WTC11 (cell line): ENCODE measurements at regions not wholly inside any gene's neighbourhood (a gene's known extent, or its start where the extent isn't known, plus 50 kb on each side); places are given as distances from the start of the nearest gene placed in this dataset.

Source experiments
- ATAC-seq: fragments of 200-7000 bp; cut with Tn5 transposase; 2 replicates; pipeline ENCODE4 v1.10.0; 2021; ENCODE audit warnings: mild to moderate bottlenecking, moderate library complexity
- CTCF ChIA-PET: fragments of 300-600 bp; sonication (Branson Sonifier 250); formaldehyde crosslinking; loops from one replicate; lab custom pipeline; 2021; ENCODE audit warnings: antibody characterized with exemption; lab: Charles Lee
- POLR2A ChIA-PET: fragments of 350-600 bp; sonication (Branson Sonifier 250); formaldehyde crosslinking; loops from one replicate; lab custom pipeline; 2021; ENCODE audit warnings: antibody characterized with exemption; lab: Charles Lee
- DNase-seq: peaks from one replicate; pipeline ENCODE4 v3.0.0; 2021; ENCODE audit warnings: low spot score
- H3K27ac Mint-ChIP-seq: 2 replicates; pipeline ENCODE4 v1.8.0; 2021; ENCODE audit warnings: mixed read lengths
- H3K27me3 Mint-ChIP-seq: 2 replicates; pipeline ENCODE4 v1.8.0; 2021; ENCODE audit warnings: low read depth, mild to moderate bottlenecking, moderate library complexity, mixed read lengths
- H3K36me3 Mint-ChIP-seq: 2 replicates; pipeline ENCODE4 v1.8.0; 2021; ENCODE audit warnings: mixed read lengths
- H3K4me1 Mint-ChIP-seq: 2 replicates; pipeline ENCODE4 v1.8.0; 2022; ENCODE audit warnings: mixed read lengths
- H3K4me3 Mint-ChIP-seq: 2 replicates; pipeline ENCODE4 v1.8.0; 2021; ENCODE audit warnings: mild to moderate bottlenecking, moderate library complexity, mixed read lengths
- H3K9me3 Mint-ChIP-seq: 2 replicates; pipeline ENCODE4 v1.8.0; 2021; ENCODE audit warnings: mixed read lengths
- AFF4 ChIP-seq: sonication (generic); formaldehyde crosslinking; IDR thresholded peaks from 2 replicates; pipeline ENCODE4 v1.8.1; 2023; ENCODE audit warnings: mild to moderate bottlenecking, missing genetic modification reagents, borderline replicate concordance
- CBFB ChIP-seq: sonication (generic); formaldehyde crosslinking; IDR thresholded peaks from 2 replicates; pipeline ENCODE4 v1.8.1; 2022; ENCODE audit warnings: mild to moderate bottlenecking, low read depth, missing genetic modification reagents
- CDX4 ChIP-seq: fragments of 250-450 bp; sonication (Bioruptor Pico); IDR thresholded peaks from 2 replicates; pipeline ENCODE4 v1.9.0; 2021; ENCODE audit warnings: moderate library complexity, mild to moderate bottlenecking, inconsistent platforms, borderline replicate concordance
- CREB1 ChIP-seq: sonication (generic); formaldehyde crosslinking; IDR thresholded peaks from 2 replicates; pipeline ENCODE4 v1.8.0; 2023; ENCODE audit warnings: mild to moderate bottlenecking, missing genetic modification reagents
- ESRRA ChIP-seq: sonication (generic); formaldehyde crosslinking; IDR thresholded peaks from 2 replicates; pipeline ENCODE4 v1.8.1; 2022; ENCODE audit warnings: mild to moderate bottlenecking, missing genetic modification reagents, borderline replicate concordance
- GRHL2 ChIP-seq: fragments of 250-450 bp; sonication (Bioruptor Pico); IDR thresholded peaks from 2 replicates; pipeline ENCODE4 v1.8.0; 2022; ENCODE audit warnings: mild to moderate bottlenecking, moderate library complexity; ENCODE audit not compliant: insufficient replicate concordance, severe bottlenecking
- IRF2 ChIP-seq: sonication (generic); formaldehyde crosslinking; IDR thresholded peaks from 2 replicates; pipeline ENCODE4 v1.8.0; 2022; ENCODE audit warnings: low read depth, missing genetic modification reagents, borderline replicate concordance
- NR3C1 ChIP-seq: sonication (generic); formaldehyde crosslinking; conservative IDR thresholded peaks from 2 replicates; pipeline ENCODE4 v1.8.1; 2023; ENCODE audit warnings: low read depth, mild to moderate bottlenecking, missing genetic modification reagents
- PRRX2 ChIP-seq: fragments of 250-450 bp; sonication (Bioruptor Pico); IDR thresholded peaks from 2 replicates; pipeline ENCODE4 v1.8.0; 2021; ENCODE audit warnings: mild to moderate bottlenecking
- SMAD4 ChIP-seq: sonication (generic); formaldehyde crosslinking; IDR thresholded peaks from 2 replicates; pipeline ENCODE4 v1.8.0; 2022; ENCODE audit warnings: mild to moderate bottlenecking, missing genetic modification reagents
- ZNF121 ChIP-seq: sonication (generic); formaldehyde crosslinking; IDR thresholded peaks from 2 replicates; pipeline ENCODE4 v1.8.0; 2023; ENCODE audit warnings: missing genetic modification reagents
- ZNF263 ChIP-seq: sonication (generic); formaldehyde crosslinking; IDR thresholded peaks from 2 replicates; pipeline ENCODE4 v1.8.1; 2022; ENCODE audit warnings: low read depth, mild to moderate bottlenecking, moderate library complexity, missing genetic modification reagents
- ZNF396 ChIP-seq: fragments of 250-450 bp; sonication (Bioruptor Pico); IDR thresholded peaks from 2 replicates; pipeline ENCODE4 v1.8.0; 2021; ENCODE audit warnings: mild to moderate bottlenecking, moderate library complexity, borderline replicate concordance
- ZNF512 ChIP-seq: sonication (generic); formaldehyde crosslinking; IDR thresholded peaks from 2 replicates; pipeline ENCODE4 v1.8.1; 2022; ENCODE audit warnings: missing genetic modification reagents, borderline replicate concordance
- TF ChIP-seq, protein P1 (sequence below): sonication (generic); formaldehyde crosslinking; IDR thresholded peaks from 2 replicates; pipeline ENCODE4 v1.8.1; 2023; ENCODE audit warnings: mild to moderate bottlenecking, missing genetic modification reagents, moderate library complexity
- TF ChIP-seq, protein P2 (sequence below): sonication (generic); formaldehyde crosslinking; conservative IDR thresholded peaks from 2 replicates; pipeline ENCODE4 v1.8.1; 2023; ENCODE audit warnings: mild to moderate bottlenecking, low read depth, missing genetic modification reagents, moderate library complexity
- TF ChIP-seq, protein P3 (sequence below): sonication (generic); formaldehyde crosslinking; IDR thresholded peaks from 2 replicates; pipeline ENCODE4 v1.8.1; 2023; ENCODE audit warnings: mild to moderate bottlenecking, missing genetic modification reagents

DNA sequence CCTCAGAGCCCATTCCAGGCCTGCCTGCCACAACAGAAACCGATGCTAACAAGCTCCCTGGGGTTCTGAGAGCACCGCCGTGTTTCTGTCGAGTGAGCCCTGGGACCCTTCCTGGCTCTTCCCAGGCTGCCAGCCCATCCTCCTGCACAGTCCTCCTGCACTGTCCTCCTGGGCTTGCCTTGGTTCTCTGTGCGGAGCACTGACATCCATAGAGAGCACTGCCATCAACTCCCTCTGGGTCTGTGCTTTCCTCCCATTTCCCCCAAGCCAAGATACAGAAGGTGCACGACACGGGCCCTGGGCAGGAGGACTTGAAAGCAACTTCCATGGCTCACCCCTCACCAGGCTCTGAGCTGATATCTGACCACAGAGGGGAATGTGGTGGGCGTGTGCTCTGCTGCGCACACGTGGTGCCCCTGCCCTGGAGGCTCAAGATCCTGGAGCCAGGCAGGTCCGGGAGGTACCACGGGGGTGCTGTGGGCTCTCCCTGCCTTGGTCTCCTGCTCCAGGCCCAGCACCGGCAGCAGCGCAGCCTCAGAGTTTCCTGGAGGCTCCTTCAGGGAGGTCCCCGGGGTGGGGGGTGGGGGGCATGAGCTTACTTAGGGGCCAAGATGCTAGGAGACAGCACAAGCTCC lies 304.2 kb downstream of the BRD1 start:
- peaks cover 33% of the 10 kb centered on the region for H3K4me1 Mint-ChIP-seq

GRCh38 chr22:49522582-49523373 lies 304.9 kb downstream of the BRD1 start:
- no peaks in the 10 kb centered on the region; the same call in 1 of the 2 replicates for H3K9me3 Mint-ChIP-seq
- TF ChIP-seq CDX4 (CRISPR knock-in tag), result no peak
- TF ChIP-seq GRHL2 (CRISPR knock-in tag), result no peak
- no peak for TF ChIP-seq PRRX2
- TF ChIP-seq, protein P1, sequence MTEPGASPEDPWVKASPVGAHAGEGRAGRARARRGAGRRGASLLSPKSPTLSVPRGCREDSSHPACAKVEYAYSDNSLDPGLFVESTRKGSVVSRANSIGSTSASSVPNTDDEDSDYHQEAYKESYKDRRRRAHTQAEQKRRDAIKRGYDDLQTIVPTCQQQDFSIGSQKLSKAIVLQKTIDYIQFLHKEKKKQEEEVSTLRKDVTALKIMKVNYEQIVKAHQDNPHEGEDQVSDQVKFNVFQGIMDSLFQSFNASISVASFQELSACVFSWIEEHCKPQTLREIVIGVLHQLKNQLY, result no peak
- TF ChIP-seq ZNF512, result no peak
- no peak for TF ChIP-seq IRF2 (CRISPR knock-in tag)
- TF ChIP-seq ZNF396, result no peak
- TF ChIP-seq, protein P2, sequence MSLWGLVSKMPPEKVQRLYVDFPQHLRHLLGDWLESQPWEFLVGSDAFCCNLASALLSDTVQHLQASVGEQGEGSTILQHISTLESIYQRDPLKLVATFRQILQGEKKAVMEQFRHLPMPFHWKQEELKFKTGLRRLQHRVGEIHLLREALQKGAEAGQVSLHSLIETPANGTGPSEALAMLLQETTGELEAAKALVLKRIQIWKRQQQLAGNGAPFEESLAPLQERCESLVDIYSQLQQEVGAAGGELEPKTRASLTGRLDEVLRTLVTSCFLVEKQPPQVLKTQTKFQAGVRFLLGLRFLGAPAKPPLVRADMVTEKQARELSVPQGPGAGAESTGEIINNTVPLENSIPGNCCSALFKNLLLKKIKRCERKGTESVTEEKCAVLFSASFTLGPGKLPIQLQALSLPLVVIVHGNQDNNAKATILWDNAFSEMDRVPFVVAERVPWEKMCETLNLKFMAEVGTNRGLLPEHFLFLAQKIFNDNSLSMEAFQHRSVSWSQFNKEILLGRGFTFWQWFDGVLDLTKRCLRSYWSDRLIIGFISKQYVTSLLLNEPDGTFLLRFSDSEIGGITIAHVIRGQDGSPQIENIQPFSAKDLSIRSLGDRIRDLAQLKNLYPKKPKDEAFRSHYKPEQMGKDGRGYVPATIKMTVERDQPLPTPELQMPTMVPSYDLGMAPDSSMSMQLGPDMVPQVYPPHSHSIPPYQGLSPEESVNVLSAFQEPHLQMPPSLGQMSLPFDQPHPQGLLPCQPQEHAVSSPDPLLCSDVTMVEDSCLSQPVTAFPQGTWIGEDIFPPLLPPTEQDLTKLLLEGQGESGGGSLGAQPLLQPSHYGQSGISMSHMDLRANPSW (CRISPR knock-in tag), result no peak
- TF ChIP-seq ZNF121 (CRISPR knock-in tag), result no peak
- TF ChIP-seq, protein P3, sequence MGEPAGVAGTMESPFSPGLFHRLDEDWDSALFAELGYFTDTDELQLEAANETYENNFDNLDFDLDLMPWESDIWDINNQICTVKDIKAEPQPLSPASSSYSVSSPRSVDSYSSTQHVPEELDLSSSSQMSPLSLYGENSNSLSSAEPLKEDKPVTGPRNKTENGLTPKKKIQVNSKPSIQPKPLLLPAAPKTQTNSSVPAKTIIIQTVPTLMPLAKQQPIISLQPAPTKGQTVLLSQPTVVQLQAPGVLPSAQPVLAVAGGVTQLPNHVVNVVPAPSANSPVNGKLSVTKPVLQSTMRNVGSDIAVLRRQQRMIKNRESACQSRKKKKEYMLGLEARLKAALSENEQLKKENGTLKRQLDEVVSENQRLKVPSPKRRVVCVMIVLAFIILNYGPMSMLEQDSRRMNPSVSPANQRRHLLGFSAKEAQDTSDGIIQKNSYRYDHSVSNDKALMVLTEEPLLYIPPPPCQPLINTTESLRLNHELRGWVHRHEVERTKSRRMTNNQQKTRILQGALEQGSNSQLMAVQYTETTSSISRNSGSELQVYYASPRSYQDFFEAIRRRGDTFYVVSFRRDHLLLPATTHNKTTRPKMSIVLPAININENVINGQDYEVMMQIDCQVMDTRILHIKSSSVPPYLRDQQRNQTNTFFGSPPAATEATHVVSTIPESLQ (CRISPR knock-in tag), result no peak
- TF ChIP-seq ZNF263 (CRISPR knock-in tag), result no peak
- TF ChIP-seq CBFB (CRISPR knock-in tag), result no peak
- no peak for TF ChIP-seq CREB1 (CRISPR knock-in tag)

More for the DNA sequence above, 304.2 kb downstream of the BRD1 start:
- CTCF ChIA-PET, result interaction anchor here (0.8 to 2.0 kb wide), 4 partner anchors 10 to 109 kb away, joined by 3 to 6 read pairs (median 4); no protein-coding TSS in a partner anchor
- no peak; the same call in 1 of the 2 replicates for ATAC-seq
- POLR2A ChIA-PET, result no interaction called here
- H3K27ac Mint-ChIP-seq, result no peak overlapping the region
- no peaks in the 10 kb centered on the region; the same call in 1 of the 2 replicates for H3K9me3 Mint-ChIP-seq
- no peak overlapping the region for H3K4me3 Mint-ChIP-seq
- no peaks in the 10 kb centered on the region for H3K36me3 Mint-ChIP-seq
- no peaks in the 10 kb centered on the region; the same call in 1 of the 2 replicates for H3K27me3 Mint-ChIP-seq
- no peak for DNase-seq
- TF ChIP-seq AFF4 (CRISPR knock-in tag), result no peak
- TF ChIP-seq SMAD4 (CRISPR knock-in tag), result no peak
- TF ChIP-seq ZNF121 (CRISPR knock-in tag), result no peak
- TF ChIP-seq ESRRA (CRISPR knock-in tag), result no peak
- TF ChIP-seq NR3C1, result no peak

More at GRCh38 chr22:49522582-49523373, 304.9 kb downstream of the BRD1 start:
- DNase-seq (no peak), ATAC-seq (no peak)
- no peaks in the 10 kb centered on the region for H3K36me3 Mint-ChIP-seq
- no peaks in the 10 kb centered on the region; the same call in 1 of the 2 replicates for H3K27me3 Mint-ChIP-seq
- CTCF ChIA-PET, result interaction anchor here (0.8 to 2.0 kb wide), 4 partner anchors 9 to 110 kb away, joined by 3 to 6 read pairs (median 4); no protein-coding TSS in a partner anchor
- H3K4me1 Mint-ChIP-seq, result peaks cover 29% of the 10 kb centered on the region
- POLR2A ChIA-PET, result no interaction called here
- H3K4me3 Mint-ChIP-seq, result no peak overlapping the region
- no peak overlapping the region for H3K27ac Mint-ChIP-seq
